HG03159 (cell line): ENCODE measurements at regions not wholly inside any gene's neighbourhood (a gene's known extent, or its start where the extent isn't known, plus 50 kb on each side); places are given as distances from the start of the nearest gene placed in this dataset.
"Not testable (repeated sequence)": the region's sequence is repeated elsewhere in the genome, so short reads cannot be mapped to it uniquely, and the experiment has no call there.

Experiments used
- ATAC-seq: cut with Tn5 transposase; IDR thresholded peaks from one replicate; pipeline ENCODE4 v1.9.1; 2021; ENCODE audit warnings: mild to moderate bottlenecking, moderate library complexity; ENCODE audit not compliant: unreplicated experiment

DNA sequence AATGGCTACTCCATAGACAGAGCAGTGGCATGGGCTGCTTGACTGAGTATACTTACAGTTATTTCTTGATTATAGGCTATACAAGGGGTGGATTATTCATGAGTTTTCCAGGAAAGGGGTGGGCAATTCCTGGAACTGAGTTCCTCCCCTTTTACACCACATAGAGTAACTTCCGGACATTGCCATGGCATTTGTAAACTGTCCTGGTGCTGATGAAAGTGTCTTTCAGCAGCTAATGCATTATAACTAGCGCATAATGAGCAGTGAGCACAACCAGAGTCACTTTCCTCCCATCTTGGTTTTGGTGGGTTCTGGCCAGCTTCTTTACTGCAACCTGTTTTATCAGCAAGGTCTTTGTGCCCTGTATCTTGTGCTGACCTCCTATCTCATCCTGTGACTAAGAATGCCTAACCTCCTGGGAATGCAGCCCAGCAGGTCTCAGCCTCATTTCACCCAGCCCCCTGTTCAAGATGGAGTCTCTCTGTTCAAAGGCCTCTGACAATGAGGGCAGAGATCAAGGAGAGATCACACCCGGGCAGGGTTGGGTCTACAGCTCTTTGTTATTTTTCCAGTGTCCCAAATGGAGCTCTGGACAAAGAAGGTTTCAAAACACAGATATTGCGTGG, 468.4 kb upstream of the PRKX start:
- ATAC-seq: no peak

DNA sequence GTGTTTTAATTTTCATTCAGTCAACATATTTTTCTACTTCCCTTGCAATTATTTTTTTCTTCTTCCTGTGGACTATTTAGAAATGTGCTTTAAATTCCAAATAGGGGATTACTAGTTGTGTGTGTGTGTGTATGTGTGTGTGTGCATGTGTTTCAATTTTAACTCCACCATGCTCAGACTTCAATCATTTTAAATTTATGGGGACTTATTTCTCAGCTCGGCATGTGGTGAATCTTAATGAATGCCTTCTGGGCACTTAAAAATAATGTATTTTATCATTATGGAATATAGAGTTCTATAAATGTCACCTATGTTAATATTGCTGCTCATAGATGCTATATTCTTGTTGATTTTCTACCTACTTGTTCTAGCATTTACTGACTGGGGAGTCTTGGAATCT, 465.6 kb upstream of the PRKX start:
- ATAC-seq: no peak

DNA sequence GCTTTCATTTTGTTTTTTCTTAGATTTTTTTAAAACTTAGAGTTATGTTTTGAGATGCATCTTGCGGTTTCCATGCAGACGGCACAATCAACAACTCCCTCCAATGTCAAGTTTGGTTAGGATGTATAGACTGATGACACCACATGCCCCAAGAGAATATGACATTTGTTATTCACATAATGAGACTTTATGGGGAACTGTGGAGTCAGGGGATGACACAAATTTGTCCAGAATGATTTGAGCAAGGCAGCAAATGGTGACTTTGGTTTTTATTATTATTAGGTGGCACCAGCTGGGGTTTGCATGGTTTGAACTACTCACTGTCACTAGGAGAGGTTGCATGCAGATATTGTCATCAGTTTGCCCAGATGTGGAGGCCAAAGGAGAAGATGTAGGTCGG, 461.8 kb upstream of the PRKX start:
- ATAC-seq: no peak

DNA sequence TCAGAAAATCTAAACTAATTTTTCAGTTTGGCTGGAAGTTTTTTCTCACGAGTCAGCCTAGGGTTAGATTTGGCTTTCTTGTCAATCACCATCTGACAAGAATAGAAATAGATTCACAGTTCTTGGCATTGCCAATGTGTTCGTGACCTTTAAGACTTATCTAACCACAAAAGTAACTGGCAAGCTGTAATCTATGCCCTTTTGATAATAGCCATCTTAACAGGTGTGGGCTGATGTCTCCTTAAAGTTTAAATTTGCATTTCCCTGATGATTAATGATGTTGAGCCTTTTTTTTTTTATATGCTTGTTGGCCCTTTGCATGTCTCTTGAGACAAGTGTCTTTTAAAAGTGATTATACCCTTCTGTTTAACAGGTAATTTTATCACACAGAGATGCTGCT, 460.3 kb upstream of the PRKX start:
- no peak for ATAC-seq

DNA sequence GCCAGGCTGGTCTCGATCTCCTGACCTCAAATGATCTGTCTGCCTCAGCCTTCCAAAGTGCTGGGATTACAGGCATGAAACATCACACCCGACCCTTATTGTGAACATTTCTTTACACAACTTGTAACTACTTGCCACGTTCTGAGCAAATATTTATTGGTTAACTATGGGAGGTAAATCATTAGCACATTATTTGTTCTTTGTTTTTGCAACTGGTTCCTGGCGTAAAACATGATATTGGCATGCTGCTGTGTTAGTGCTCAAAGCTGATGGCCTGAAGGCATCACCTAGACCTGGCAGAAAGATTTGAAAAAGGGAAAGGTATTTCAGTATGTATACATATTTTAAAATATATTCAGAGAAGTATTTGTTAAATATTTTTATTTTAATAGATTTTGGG, 438.3 kb upstream of the PRKX start:
- no peak for ATAC-seq

DNA sequence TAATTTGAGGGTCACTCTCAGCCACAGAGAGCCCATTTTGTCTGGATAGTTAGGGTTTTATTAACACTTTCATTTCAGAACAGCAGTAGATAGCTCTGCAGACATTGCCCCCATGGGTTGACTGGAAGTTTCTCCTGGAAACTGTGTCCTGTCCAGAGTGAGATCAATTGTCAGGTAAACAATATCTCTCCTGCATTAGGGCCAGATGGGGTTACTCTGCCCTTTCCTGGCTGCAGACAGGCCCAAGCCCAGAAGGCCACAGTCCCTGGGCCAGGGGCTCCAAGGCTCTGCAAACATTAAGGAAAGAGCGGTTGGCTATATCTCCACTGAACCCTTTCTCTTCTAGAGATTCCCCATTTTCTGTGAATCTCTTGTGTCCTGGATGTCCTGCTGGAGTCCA, 436.8 kb upstream of the PRKX start:
- ATAC-seq: no peak

DNA sequence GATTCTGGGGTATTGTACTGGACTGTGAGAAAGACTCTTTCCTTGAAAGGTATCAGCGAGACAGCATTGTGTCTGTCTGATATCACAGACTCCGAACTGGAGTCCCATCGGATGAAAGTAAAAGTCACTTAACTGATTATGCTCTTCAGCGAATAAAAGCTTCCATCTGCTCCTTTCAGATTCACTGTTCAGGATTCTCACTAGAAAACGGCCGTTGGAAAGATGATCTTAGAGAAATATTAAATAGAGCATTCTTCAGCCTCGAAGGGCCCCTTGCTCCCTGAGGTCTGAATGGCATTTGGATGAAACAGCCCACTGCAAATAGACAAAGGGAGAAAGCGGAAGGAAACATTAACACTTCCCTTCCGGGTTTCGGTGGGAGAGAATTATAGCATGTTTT, 416.2 kb upstream of the PRKX start:
- no peak for ATAC-seq

DNA sequence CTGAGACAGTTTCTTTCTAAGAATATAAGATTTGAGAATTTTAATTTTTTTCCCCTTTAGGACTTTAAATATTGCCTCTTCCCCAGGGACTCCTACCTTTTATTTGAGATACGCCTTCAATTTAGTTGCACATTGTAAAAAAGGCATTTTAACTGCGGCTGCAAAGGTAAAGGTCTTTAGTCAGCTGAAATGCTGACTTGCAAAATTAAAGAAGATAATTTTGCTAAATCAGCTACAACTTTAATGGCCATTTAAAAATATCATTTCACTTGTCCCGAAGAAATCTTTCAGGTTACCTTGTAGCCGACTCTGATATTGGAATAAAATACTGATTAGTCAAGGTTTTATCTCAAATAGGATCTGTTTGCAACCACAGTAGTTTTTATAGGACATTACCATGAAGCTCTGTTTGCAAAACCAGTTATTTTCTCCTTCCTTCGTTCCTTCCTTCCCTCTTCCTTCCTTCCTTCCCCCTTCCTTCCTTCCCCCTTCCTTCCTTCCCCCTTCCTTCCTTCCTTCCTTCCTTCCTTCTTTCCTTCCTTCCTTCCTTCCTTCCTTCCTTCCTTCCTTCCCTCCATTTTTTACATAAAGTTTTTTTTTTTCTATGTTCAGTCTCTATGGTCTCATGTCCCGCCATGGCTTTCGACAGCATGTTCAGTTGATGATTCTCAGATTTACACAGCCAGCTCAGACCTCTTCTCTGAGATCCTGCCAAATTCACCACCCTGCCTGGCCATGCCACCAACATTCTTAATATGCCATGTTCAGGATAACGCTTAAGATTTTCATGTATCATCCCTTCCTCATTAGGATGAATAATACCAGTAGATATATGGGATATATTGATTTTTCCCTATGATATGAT, 405.4 kb upstream of the PRKX start:
- ATAC-seq: no peak

DNA sequence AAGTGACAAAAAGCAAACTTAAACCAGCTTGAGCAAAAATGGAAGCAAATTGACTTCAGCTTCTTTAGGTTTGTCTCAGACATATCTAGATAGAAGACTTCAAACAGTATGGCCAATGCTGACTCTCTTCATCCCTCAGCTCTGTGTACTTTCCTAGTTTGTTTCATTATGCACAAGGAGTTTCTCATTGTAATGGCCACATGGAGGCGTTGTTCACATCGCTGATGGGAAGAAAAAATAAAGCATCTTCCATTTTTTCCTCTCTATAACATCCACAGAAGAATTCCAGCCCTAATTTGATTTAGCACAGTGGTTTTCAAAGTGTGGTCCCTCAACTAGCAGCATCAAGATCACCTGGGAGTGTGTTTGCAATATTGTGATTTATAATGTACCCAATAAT, 397.5 kb upstream of the PRKX start:
- ATAC-seq: no peak

DNA sequence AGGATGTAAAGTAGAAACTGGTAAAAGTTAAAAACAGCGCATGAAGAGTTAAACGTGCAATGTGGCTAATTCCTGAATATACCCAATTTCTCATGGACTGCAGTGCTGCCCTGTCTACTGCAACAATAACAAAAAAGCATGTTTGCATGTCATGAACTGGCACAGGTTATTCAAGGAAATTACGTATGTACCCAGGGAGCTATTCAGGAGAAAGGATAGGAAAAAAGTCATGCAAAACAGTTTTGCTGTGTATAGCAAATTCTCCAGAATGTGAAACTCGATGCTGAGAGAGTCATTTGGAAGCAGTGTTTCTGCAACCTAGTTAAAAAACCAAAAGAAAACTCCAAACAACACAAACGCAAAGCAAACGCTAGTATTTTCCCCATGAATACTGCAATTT, 381.5 kb upstream of the PRKX start:
- no peak for ATAC-seq

DNA sequence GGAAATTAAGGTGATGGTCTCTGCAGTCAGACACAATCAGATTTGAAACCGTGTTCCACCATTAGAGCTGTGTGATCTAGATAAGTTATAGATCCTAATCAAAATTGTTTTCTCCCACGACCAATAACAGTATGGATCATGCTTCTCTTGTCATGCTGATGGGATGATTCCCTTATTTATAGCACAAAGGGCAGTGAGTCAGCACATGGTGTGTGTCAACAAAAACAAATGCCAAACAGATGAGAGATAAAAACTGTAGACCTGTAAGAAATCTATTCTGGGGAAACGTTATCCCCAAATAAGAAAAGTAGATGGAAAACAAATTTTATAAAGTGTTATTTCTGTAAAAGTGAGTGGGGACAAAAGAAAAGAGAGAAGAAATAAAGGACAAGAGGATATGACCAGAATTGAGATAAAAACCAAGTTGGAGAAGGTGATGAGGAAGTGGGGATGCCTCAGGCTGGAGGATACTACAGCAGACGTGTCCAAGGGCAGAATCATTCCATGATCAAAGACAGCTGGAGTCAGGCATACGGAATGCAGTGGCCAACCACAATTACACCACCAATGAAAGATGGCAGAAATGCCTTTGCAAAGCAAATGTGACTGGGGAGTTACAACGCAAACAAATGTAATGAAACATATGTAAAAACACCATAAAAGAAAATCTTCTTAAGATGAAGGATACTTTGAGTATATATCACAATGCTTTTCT, 377.8 kb upstream of the PRKX start:
- no peak for ATAC-seq

DNA sequence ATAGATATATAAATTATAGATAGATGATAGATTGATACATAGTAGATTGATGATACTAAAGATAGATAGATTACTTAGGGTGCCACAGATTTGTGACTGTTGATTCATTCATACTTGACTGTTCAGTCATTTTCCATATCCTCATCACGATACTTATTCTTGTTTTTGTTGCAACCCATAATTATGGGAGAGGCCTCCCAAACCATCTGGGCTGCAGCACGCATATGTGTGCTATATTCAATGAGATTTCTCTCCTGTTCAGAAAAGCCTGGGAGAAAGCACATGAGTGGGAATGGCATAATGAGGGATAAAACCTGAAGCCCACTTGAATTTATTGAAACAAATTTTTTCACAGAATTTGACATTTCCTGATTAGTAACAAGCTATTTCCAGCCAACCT, 346.4 kb upstream of the PRKX start:
- ATAC-seq: no peak

DNA sequence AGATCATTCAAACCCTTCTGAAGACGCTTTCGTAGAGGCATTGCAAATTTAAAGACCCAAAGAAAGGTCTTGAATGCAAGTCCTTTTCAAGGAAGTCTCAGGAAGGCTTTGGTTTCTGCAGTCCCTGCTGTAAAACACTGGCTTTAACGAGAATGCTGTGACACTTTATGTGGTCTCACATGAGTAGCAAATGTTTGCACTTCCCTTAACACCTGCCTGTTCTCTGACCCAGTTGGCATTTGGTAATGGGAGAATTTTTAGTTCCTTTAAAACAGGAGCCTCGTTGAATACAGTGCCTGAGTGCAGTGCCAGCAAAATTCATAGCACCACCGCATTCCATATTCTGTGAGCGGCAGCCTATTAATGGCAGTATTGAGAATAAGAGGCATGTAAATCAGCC, 330.5 kb upstream of the PRKX start:
- no peak for ATAC-seq

DNA sequence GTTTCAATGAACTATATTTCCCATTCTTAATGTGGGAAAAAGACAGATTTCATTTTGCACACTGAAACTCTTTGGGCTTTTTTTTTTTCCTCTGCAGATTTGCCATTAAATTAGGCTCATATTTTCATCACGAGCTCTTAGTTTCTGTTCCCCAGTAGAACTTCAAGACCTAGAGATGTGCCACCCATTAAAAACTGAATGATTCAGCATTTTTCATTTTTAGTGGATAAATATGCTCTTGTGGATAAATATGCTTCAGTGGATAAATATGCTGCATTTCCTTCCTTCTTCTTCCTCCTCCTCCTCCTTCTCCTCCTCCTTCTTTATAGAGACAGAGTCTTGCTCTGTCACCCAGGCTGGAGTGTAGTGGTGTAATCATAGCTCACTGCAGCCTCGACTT, 322.4 kb upstream of the PRKX start:
- no peak for ATAC-seq

DNA sequence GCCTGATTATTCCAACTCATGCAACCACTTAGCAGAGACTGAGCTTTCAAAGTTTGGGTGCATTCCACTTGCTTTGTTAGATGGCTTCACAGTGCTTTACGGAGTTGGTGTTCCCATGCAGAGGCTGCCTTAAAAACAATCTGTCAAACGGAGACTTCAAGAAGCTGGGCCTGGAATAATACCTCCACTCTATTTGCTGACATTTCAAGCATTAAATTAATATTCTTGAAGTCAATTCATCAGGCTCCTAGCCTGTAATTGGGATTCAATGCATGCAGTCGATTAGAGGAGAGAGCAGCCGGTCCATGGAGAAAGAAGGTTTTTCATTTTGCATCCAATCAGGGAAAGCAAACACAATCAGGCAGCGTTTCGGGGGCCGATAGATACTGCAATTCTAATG, 314.7 kb upstream of the PRKX start:
- no peak for ATAC-seq

DNA sequence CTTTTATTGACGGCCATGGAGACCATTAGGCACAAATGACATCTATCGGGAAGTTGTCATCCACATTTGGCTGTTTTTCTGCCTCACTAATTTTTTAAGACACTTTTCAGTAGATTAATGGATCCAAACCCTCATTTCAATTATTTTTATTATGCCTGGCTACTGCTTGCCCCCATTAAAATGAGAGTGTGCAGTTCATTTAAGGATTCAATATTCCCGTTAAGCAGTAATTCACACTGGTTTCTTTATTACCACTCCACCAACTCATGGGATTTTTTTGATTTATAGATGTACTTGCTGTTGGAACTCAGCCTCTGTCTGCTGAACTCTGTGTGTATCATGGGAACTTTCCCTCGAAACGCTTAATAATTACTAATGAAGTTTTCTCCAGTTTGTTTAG, 291.8 kb upstream of the PRKX start:
- ATAC-seq: no peak

DNA sequence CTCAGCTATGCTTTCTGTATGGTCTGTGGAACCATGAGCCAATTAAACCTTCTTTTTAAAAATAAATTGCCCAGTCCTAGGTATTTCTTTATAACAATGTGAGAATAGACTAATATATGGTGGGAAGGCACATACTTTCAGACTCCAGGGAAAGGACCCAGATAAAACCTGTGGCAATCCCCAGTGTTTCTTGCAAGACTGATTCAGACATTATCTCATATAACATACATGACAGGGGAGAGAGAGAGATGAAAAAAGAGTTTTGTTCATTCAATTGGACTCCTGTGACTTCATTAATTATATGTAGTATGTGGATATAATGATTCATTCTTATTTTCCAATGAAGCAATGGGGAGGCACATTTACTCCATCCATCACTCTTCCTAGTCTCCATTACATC, 291.4 kb upstream of the PRKX start:
- no peak for ATAC-seq

DNA sequence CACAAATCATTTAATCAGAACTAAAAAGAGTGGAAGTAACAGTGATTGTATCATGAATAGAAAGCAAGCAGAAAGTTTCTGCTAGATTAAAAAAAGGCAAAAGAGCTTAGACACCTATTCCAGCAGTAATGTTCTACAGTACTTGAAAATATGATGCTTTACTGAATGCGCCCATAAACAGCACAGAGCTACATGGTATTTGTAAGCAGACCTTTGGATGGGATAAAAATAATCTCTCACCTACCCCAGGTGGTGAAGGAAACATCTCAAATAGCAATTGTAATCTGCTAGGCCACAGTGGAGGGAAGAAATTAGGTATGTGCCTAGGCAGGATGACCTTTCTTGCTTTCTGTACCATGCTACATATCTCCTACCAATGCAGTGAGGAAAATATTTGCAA, 280.9 kb upstream of the PRKX start:
- no peak for ATAC-seq

DNA sequence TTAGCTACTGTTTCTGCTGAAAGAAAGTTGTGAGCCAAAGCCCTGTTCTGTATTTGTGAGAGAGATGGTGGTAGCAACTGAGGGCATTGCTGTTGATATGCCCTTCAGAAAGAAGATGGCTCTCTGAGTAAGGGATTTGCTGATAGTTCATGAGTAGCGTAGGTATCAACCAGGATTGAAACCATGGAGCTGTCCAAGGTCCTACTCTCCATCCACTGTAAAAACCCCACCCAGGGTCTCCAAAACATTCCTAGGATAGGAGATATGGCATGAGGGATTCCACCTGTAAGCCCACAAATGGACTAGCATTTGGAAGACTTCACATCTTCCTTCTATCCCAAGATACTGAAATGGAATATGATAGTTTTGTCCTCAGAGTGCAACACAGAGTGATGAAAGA, 277.1 kb upstream of the PRKX start:
- no peak for ATAC-seq

DNA sequence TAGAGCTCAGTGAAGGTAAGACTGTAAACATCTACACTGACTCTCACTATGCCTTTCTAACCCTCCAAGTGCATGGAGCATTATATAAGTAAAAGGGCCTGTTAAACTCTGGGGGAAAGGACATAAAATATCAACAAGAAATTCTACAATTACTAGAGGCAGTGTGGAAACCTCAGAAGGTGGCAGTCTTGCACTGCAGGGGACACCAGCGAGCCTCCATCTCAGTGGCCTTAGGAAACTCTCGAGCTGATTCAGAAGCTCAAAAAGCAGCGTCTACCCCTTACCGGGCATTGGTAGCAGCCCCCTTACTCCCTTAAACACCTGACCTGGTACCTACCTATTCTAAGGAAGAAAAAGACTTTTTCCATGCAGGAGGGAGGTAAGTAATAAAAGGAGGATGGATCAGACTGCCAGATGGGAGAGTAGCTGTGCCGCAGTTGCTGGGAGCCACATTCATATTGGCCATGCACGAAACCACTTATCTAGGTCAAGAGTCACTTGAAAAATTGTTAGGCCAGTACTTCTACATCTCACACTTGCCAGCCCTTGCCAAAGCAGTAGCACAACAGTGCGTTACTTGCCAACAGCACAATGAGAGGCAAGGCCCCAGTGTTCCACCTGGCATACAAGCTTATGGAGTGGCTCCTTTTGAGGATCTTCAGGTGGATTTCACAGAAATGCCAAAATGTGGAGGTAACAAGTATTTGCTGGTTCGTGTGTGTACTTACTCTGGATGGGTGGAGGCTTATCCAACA, 258.8 kb upstream of the PRKX start:
- ATAC-seq: not testable (repeated sequence)

DNA sequence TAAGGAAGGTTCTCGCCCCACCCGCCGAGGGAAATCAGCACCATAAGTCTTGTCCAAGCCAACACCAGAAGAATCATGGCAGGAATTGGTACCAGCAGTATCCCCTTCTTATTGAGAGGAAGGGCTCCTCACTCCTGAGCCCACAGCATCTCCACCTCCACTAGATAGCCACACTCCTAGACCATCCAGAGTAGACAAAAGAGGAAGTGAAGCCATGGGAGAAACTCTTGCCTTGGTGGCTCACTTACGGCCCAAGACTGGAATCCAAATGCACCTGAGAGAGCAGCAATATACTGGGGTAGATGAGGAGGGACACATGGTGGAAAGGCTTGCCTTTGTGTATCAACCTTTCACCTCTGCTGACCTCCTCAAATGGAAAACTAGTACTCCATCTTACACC, 255.3 kb upstream of the PRKX start:
- no peak for ATAC-seq
